WTC11 (cell line): ENCODE measurements at regions not wholly inside any gene's neighbourhood (a gene's known extent, or its start where the extent isn't known, plus 50 kb on each side); places are given as distances from the start of the nearest gene placed in this dataset.

Source experiments
- ATAC-seq: fragments of 200-7000 bp; cut with Tn5 transposase; 2 replicates; pipeline ENCODE4 v1.10.0; 2021; ENCODE audit warnings: mild to moderate bottlenecking, moderate library complexity
- CTCF ChIA-PET: fragments of 300-600 bp; sonication (Branson Sonifier 250); formaldehyde crosslinking; loops from one replicate; lab custom pipeline; 2021; ENCODE audit warnings: antibody characterized with exemption; lab: Charles Lee
- POLR2A ChIA-PET: fragments of 350-600 bp; sonication (Branson Sonifier 250); formaldehyde crosslinking; loops from one replicate; lab custom pipeline; 2021; ENCODE audit warnings: antibody characterized with exemption; lab: Charles Lee
- DNase-seq: peaks from one replicate; pipeline ENCODE4 v3.0.0; 2021; ENCODE audit warnings: low spot score
- H3K27ac Mint-ChIP-seq: 2 replicates; pipeline ENCODE4 v1.8.0; 2021; ENCODE audit warnings: mixed read lengths
- H3K27me3 Mint-ChIP-seq: 2 replicates; pipeline ENCODE4 v1.8.0; 2021; ENCODE audit warnings: low read depth, mild to moderate bottlenecking, moderate library complexity, mixed read lengths
- H3K36me3 Mint-ChIP-seq: 2 replicates; pipeline ENCODE4 v1.8.0; 2021; ENCODE audit warnings: mixed read lengths
- H3K4me1 Mint-ChIP-seq: 2 replicates; pipeline ENCODE4 v1.8.0; 2022; ENCODE audit warnings: mixed read lengths
- H3K4me3 Mint-ChIP-seq: 2 replicates; pipeline ENCODE4 v1.8.0; 2021; ENCODE audit warnings: mild to moderate bottlenecking, moderate library complexity, mixed read lengths
- H3K9me3 Mint-ChIP-seq: 2 replicates; pipeline ENCODE4 v1.8.0; 2021; ENCODE audit warnings: mixed read lengths
- AFF4 ChIP-seq: sonication (generic); formaldehyde crosslinking; IDR thresholded peaks from 2 replicates; pipeline ENCODE4 v1.8.1; 2023; ENCODE audit warnings: mild to moderate bottlenecking, missing genetic modification reagents, borderline replicate concordance
- AR ChIP-seq: fragments of 250-450 bp; sonication (Bioruptor Pico); IDR thresholded peaks from 2 replicates; pipeline ENCODE4 v1.9.0; 2021; ENCODE audit warnings: mild to moderate bottlenecking
- ETV6 ChIP-seq: sonication (generic); formaldehyde crosslinking; IDR thresholded peaks from 2 replicates; pipeline ENCODE4 v1.8.1; 2022; ENCODE audit warnings: mild to moderate bottlenecking, missing genetic modification reagents
- FOXK1 ChIP-seq: sonication (generic); formaldehyde crosslinking; IDR thresholded peaks from 2 replicates; pipeline ENCODE4 v1.8.0; 2022; ENCODE audit warnings: mild to moderate bottlenecking, moderate library complexity, missing genetic modification reagents
- FOXP1 ChIP-seq: sonication (generic); formaldehyde crosslinking; IDR thresholded peaks from 2 replicates; pipeline ENCODE4 v1.8.0; 2022; ENCODE audit warnings: missing genetic modification reagents, mild to moderate bottlenecking, moderate library complexity, borderline replicate concordance
- FOXP4 ChIP-seq: sonication (generic); formaldehyde crosslinking; IDR thresholded peaks from 2 replicates; pipeline ENCODE4 v1.8.0; 2022; ENCODE audit warnings: mild to moderate bottlenecking, missing genetic modification reagents
- KAT7 ChIP-seq: sonication (generic); formaldehyde crosslinking; IDR thresholded peaks from 2 replicates; pipeline ENCODE4 v1.8.1; 2023; ENCODE audit warnings: missing genetic modification reagents, mild to moderate bottlenecking, borderline replicate concordance
- MYBL2 ChIP-seq: sonication (generic); formaldehyde crosslinking; IDR thresholded peaks from 2 replicates; pipeline ENCODE4 v1.8.1; 2023; ENCODE audit warnings: mild to moderate bottlenecking, moderate library complexity, missing genetic modification reagents
- NFYB ChIP-seq: sonication (generic); formaldehyde crosslinking; conservative IDR thresholded peaks from 2 replicates; pipeline ENCODE4 v1.8.0; 2022; ENCODE audit warnings: low read depth, missing genetic modification reagents
- NR3C1 ChIP-seq: sonication (generic); formaldehyde crosslinking; conservative IDR thresholded peaks from 2 replicates; pipeline ENCODE4 v1.8.1; 2023; ENCODE audit warnings: low read depth, mild to moderate bottlenecking, missing genetic modification reagents
- TCF7 ChIP-seq: sonication (generic); formaldehyde crosslinking; IDR thresholded peaks from 2 replicates; pipeline ENCODE4 v1.8.0; 2022; ENCODE audit warnings: mild to moderate bottlenecking, low read depth, missing genetic modification reagents, moderate library complexity
- ZNF396 ChIP-seq: fragments of 250-450 bp; sonication (Bioruptor Pico); IDR thresholded peaks from 2 replicates; pipeline ENCODE4 v1.8.0; 2021; ENCODE audit warnings: mild to moderate bottlenecking, moderate library complexity, borderline replicate concordance
- ZNF532 ChIP-seq: fragments of 250-450 bp; sonication (Bioruptor Pico); IDR thresholded peaks from 2 replicates; pipeline ENCODE4 v1.9.0; 2021; ENCODE audit warnings: mild to moderate bottlenecking, borderline replicate concordance
- TF ChIP-seq, protein P1 (sequence below): sonication (generic); formaldehyde crosslinking; IDR thresholded peaks from 2 replicates; pipeline ENCODE4 v1.8.0; 2022; ENCODE audit warnings: mild to moderate bottlenecking, missing genetic modification reagents
- TF ChIP-seq, protein P2 (sequence below): fragments of 200-600 bp; IDR thresholded peaks from 2 replicates; pipeline ENCODE4 v1.8.0; 2022; ENCODE audit warnings: antibody characterized with exemption

- TF ChIP-seq FOXP4 (CRISPR knock-in tag), result no peak
- TF ChIP-seq NR3C1 (CRISPR knock-in tag), result no peak
- no peak for TF ChIP-seq ZNF532 (CRISPR knock-in tag)
- TF ChIP-seq TCF7, result no peak
- TF ChIP-seq AFF4 (CRISPR knock-in tag), result no peak
- no peak for TF ChIP-seq FOXP1 (CRISPR knock-in tag)
- TF ChIP-seq, protein P1, sequence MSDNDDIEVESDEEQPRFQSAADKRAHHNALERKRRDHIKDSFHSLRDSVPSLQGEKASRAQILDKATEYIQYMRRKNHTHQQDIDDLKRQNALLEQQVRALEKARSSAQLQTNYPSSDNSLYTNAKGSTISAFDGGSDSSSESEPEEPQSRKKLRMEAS (CRISPR knock-in tag), result no peak
Observed at GRCh38 chr20:59406446-59406845, 106.0 kb downstream of the EDN3 start (continued).

- POLR2A ChIA-PET, result no interaction called here
- CTCF ChIA-PET, result interaction anchor here (1.6 kb wide), 1 partner anchor 323 kb away, joined by 4 read pairs; no protein-coding TSS in a partner anchor
- Mint-ChIP-seq H3K4me1 (peaks cover 12% of the 10 kb centered on the region), H3K4me3 (no peak overlapping the region), H3K27ac (no peak overlapping the region), H3K36me3 (peaks cover 4% of the 10 kb centered on the region), H3K9me3 (peaks cover 13% of the 10 kb centered on the region), H3K27me3 (no peaks in the 10 kb centered on the region)
- ATAC-seq, result no peak
- DNase-seq, result no peak
- TF ChIP-seq, protein P2, sequence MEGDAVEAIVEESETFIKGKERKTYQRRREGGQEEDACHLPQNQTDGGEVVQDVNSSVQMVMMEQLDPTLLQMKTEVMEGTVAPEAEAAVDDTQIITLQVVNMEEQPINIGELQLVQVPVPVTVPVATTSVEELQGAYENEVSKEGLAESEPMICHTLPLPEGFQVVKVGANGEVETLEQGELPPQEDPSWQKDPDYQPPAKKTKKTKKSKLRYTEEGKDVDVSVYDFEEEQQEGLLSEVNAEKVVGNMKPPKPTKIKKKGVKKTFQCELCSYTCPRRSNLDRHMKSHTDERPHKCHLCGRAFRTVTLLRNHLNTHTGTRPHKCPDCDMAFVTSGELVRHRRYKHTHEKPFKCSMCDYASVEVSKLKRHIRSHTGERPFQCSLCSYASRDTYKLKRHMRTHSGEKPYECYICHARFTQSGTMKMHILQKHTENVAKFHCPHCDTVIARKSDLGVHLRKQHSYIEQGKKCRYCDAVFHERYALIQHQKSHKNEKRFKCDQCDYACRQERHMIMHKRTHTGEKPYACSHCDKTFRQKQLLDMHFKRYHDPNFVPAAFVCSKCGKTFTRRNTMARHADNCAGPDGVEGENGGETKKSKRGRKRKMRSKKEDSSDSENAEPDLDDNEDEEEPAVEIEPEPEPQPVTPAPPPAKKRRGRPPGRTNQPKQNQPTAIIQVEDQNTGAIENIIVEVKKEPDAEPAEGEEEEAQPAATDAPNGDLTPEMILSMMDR, result no peak
- no peak for TF ChIP-seq ZNF532 (CRISPR knock-in tag)
- TF ChIP-seq KAT7, result no peak
- no peak for TF ChIP-seq ETV6 (CRISPR knock-in tag)
- no peak for TF ChIP-seq MYBL2
- TF ChIP-seq ZNF396 (CRISPR knock-in tag), result no peak
- no peak for TF ChIP-seq AR (CRISPR knock-in tag)
- TF ChIP-seq FOXK1 (CRISPR knock-in tag), result no peak
- TF ChIP-seq NFYB (CRISPR knock-in tag), result no peak
Observed at GRCh38 chr20:59411170-59411569, 110.8 kb downstream of the EDN3 start.
